NCI-H2107 (cell line): ENCODE measurements at regions not wholly inside any gene's neighbourhood (a gene's known extent, or its start where the extent isn't known, plus 50 kb on each side); places are given as distances from the start of the nearest gene placed in this dataset.
A peak's percentile ranks its signal among the peaks of the same experiment; 100 is the strongest.
"Not testable (repeated sequence)": the region's sequence is repeated elsewhere in the genome, so short reads cannot be mapped to it uniquely, and the experiment has no call there.

Experiments used
- DNase-seq: peaks from one replicate; lab custom pipeline; 2025; lab: John Stamatoyannopoulos, UW

- DNase-seq: no peak
Observed at GRCh38 chr10:29725133-29725720, 90.5 kb upstream of the SVIL start.

DNA sequence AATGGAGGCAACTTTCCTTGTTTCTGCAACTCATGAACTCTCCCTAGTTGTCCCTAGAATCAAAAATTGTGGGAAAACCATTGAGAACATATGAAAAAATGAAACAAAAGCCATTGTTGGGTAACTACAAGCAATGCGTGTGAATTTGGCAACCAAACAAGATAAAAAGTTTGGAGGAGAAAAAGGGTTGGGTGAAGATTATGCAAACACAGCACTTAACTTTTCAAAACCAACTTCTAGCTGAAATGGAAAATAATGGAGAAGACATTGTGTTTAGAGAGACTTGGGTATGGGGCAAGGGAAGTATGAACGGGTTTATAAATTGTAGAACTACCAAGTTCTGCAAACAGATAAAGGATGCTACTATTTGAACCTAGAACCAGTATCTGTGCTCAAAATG is 89.0 kb upstream of the SVIL start:
- no peak for DNase-seq

GRCh38 chr10:29722777-29723176 is 88.0 kb upstream of the SVIL start:
- DNase-seq: no peak

- no peak for DNase-seq
Observed at GRCh38 chr10:29720149-29720548, 85.4 kb upstream of the SVIL start.

- no peak for DNase-seq
Observed at GRCh38 chr10:29719281-29719675, 84.5 kb upstream of the SVIL start.

- no peak for DNase-seq
Observed at GRCh38 chr10:29715296-29715695, 80.5 kb upstream of the SVIL start.

- no peak for DNase-seq
Observed at GRCh38 chr10:29714096-29714874, 79.5 kb upstream of the SVIL start.

- no peak for DNase-seq
Observed at GRCh38 chr10:29713450-29713849, 78.7 kb upstream of the SVIL start.

DNA sequence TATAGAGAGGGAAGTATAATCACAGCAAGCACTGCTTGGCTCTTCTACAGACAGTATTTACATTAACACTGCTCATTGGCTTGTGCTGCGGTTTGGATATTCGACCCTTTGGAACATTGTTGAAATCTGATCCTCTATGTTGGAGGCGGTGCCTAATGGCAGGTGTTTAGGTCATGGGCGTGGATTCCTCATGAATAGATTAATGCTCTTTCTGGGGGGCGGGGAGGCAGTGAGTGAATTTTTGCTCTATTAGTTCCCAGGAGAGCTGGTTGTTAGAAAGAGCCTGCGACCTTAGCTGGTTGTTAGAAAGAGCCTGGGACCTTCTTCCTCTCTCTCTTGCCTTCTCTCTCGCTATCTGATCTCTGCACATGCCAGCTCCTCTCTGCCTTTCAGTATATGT is 77.3 kb upstream of the SVIL start:
- peak; percentile 76 for DNase-seq

DNA sequence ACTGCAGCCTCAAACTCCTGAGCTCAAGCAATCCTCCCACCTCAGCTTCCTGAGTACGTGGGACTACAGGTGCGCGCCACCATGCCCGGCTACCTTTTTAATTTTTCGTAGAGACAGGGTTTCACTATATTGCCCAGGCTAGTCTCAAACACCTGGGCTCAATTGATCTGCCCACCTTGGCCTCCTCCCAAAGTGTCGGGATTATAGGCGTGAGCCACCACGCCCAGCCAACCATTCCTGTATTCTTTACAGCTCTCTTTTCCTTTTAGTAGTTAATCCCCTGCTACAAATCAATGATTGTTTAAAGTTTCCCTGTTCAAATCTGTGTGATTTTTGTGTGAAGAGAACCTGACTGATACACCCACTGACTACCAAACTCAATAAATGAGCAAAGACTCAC is 75.4 kb upstream of the SVIL start:
- no peak for DNase-seq

DNA sequence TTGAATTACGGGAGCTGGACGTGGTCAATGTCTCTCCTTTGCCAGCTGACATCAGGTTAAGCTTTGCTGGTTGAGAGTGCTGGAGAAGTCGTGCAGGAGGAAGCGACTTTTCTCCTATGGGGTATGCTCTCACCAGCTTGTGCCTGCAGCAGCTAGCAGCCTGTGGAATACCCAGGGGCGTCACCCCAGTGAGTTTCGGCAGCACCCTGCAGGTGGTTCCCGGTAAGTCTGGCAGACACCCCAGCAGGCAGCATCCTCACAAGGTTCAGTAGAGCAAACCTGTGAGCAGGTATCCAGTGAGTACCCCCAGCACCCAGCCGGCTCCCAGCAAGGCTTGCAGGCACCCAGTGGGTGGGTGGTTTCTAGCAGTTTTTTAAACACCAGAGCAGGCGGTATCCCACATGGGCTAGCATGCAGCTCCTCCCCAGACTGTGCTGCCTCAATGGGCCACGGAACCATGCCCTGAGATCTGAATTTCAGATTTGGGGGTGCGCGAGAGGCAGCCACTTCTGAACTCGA is 74.8 kb upstream of the SVIL start:
- no peak for DNase-seq

- peak; percentile 30 for DNase-seq
Observed at GRCh38 chr10:29703271-29703670, 68.5 kb upstream of the SVIL start.

- DNase-seq: no peak
Observed at GRCh38 chr10:29702273-29703164, 67.7 kb upstream of the SVIL start.

- DNase-seq: no peak
Observed at GRCh38 chr10:29701306-29701705, 66.5 kb upstream of the SVIL start.

DNA sequence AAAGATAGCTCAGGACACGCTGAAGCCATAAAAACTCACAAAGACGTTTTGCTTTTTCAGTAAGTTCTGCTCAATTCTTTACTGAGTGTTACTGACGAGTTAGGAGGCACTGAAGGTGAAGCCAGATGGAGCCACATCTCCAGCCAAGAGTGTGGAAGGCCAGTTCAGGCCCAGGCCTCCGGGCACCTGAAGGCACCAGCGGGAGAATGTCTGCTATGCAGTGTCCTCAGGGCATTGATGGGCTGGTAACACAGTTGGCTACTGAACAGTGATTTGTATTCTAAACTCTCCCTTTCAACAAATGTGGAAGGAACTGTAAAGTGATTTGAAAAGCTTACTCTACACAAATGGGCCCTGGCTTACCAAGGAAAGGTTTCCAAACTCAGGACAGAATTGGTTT is 64.8 kb upstream of the SVIL start:
- no peak for DNase-seq

- DNase-seq: no peak
Observed at GRCh38 chr10:29698773-29699490, 64.2 kb upstream of the SVIL start.

DNA sequence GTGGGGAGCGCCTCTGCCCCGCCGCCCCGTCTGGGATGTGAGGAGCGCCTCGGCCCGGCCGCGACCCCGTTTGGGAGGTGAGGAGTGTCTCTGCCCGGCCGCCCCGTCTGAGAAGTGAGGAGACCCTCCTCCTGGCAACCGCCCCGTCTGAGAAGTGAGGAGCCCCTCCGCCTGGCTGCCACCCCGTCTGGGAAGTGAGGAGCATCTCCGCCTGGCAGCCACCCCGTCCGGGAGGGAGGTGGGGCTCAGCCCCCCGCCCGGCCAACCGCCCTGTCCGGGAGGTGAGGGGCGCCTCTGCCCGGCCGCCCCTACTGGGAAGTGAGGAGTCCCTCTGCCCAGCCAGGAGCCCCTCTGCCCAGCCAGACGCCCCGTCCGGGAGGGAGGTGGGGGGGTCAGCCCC is 61.8 kb upstream of the SVIL start:
- DNase-seq: not testable (repeated sequence)

GRCh38 chr10:29694121-29694520 is 59.4 kb upstream of the SVIL start:
- DNase-seq: no peak

GRCh38 chr10:29692121-29692539 is 57.4 kb upstream of the SVIL start:
- DNase-seq: no peak

DNA sequence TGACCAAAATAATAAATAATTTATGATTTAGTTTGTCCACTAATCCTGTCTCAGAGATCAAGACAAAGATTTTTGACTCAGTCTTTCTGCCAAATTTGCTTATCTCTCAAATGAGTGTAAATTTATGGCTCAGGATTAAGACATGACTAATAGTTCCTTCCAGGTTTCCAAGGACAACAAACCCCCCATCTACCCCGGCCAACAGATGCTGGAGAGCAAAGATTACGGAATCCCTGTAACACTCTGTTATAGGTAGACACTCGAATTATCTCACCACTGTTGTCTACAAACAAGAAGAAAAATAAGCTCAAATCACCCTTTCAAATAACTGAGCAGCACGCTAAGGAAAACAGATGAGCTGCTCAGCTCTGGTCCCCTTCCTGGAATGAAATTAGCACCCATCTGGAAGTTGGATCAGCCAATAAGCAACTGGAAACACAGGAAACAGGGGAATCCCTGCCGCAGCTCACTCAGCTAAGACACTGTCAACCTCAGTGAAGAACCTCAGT is 56.8 kb upstream of the SVIL start:
- DNase-seq: no peak

GRCh38 chr10:29689001-29689400 is 54.2 kb upstream of the SVIL start:
- no peak for DNase-seq

GRCh38 chr10:29688230-29688661 is 53.5 kb upstream of the SVIL start:
- no peak for DNase-seq
